ENCODE measurements at regions not wholly inside any gene's neighbourhood (a gene's known extent, or its start where the extent isn't known, plus 50 kb on each side); places are given as distances from the start of the nearest gene placed in this dataset.

- no peaks in the 10 kb centered on the region for H3K4me1 Mint-ChIP-seq
- H3K36me3 Mint-ChIP-seq (ENCODE audit: low read depth) = no peaks in the 10 kb centered on the region
- H3K27ac Mint-ChIP-seq = no peak overlapping the region
- DNase-seq = no peak
- no peak overlapping the region for H3K4me3 Mint-ChIP-seq
- no peaks in the 10 kb centered on the region for H3K27me3 Mint-ChIP-seq
- ATAC-seq = no peak
- H3K9me3 ChIP-seq (ENCODE audit: control insufficient read depth, low read length, poor library complexity, severe bottlenecking) = no peaks in the 10 kb centered on the region
Measured at GRCh38 chr6:78117966-78118365, 465.1 kb downstream of the MEI4 start.

DNA sequence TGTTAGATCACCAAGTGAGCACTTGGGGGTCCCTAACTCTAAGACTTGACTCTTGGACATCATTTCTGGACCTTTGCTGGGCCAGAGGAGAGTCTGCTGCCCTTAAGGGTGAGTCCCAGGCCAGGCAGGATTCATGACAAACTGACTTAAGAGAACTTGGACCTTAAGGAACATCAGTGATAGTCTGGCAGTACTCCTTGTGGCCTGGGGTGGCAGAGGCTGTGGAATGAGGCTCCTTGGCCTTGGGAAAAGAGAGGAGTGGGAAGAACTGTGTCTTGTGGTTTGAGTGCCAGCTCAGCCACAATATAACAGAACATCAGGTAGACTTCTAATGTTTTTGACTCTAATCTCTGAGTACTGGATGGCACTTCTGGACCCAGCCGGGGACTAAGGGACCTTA lies 478.7 kb downstream of the MEI4 start:
- Mint-ChIP-seq H3K27me3 (no peaks in the 10 kb centered on the region), H3K4me1 (no peaks in the 10 kb centered on the region), H3K36me3 (ENCODE audit: low read depth) (no peaks in the 10 kb centered on the region), H3K27ac (no peak overlapping the region), H3K4me3 (no peak overlapping the region)
- ATAC-seq (no peak), DNase-seq (no peak)
- H3K9me3 ChIP-seq (ENCODE audit: control insufficient read depth, low read length, poor library complexity, severe bottlenecking) = no peaks in the 10 kb centered on the region

GRCh38 chr6:78132671-78133410 lies 480.0 kb downstream of the MEI4 start:
- Mint-ChIP-seq H3K4me1 (no peaks in the 10 kb centered on the region), H3K4me3 (no peak overlapping the region), H3K27ac (no peak overlapping the region), H3K36me3 (ENCODE audit: low read depth) (no peaks in the 10 kb centered on the region), H3K27me3 (no peaks in the 10 kb centered on the region)
- no peaks in the 10 kb centered on the region for H3K9me3 ChIP-seq (ENCODE audit: control insufficient read depth, low read length, poor library complexity, severe bottlenecking)
- DNase-seq = no peak
- no peak for ATAC-seq

DNA sequence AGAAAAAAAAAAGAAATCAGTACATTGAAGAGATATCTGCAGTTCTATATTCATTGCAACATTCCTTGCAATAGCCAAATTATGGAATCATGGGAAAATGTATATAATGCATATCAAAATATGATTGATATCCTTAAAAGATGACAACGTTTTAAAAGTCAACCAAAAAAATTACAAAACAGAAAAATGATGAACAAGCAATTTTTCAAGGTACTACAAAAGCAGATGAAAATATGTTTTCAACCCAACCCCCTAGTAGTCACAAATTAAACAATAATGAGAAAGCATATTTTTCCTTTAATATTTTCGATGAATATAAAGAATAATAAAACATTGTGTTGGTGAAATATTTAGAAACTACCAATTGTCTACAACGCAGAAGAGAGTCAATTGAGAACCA lies 497.6 kb downstream of the MEI4 start:
- Mint-ChIP-seq H3K27ac (no peak overlapping the region), H3K4me1 (no peaks in the 10 kb centered on the region), H3K36me3 (ENCODE audit: low read depth) (no peaks in the 10 kb centered on the region), H3K4me3 (no peak overlapping the region), H3K27me3 (no peaks in the 10 kb centered on the region)
- ATAC-seq = no peak
- no peak for DNase-seq
- H3K9me3 ChIP-seq (ENCODE audit: control insufficient read depth, low read length, poor library complexity, severe bottlenecking) = no peaks in the 10 kb centered on the region

DNA sequence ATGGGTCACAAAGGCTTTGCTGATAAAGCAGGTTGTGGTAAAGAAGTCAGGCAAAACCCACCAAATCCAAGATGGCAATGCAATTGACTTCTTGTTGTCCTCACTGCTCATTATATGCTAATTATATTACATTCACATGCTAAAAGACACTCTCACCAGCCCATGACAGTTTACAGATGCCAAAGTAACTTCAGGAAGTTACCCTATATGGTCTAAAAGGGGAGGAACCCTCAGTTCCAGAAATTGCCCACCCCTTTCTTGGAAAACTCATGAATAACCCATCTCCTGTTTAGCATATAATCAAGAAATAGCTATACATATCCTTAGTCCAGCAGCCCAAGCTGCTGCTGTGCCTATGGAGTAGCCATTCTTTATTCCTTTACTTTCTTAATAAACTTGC lies 501.1 kb downstream of the MEI4 start:
- no peaks in the 10 kb centered on the region for H3K27me3 Mint-ChIP-seq
- H3K4me1 Mint-ChIP-seq = no peaks in the 10 kb centered on the region
- H3K9me3 ChIP-seq (ENCODE audit: control insufficient read depth, low read length, poor library complexity, severe bottlenecking) = no peaks in the 10 kb centered on the region
- H3K36me3 Mint-ChIP-seq (ENCODE audit: low read depth) = no peaks in the 10 kb centered on the region
- ATAC-seq (no peak), DNase-seq (no peak)
- H3K27ac Mint-ChIP-seq = no peak overlapping the region
- no peak overlapping the region for H3K4me3 Mint-ChIP-seq

- DNase-seq = no peak
- ATAC-seq = no peak
- Mint-ChIP-seq H3K36me3 (ENCODE audit: low read depth) (no peaks in the 10 kb centered on the region), H3K4me3 (no peak overlapping the region), H3K27ac (no peak overlapping the region), H3K27me3 (no peaks in the 10 kb centered on the region), H3K4me1 (no peaks in the 10 kb centered on the region)
- H3K9me3 ChIP-seq (ENCODE audit: control insufficient read depth, low read length, poor library complexity, severe bottlenecking) = no peaks in the 10 kb centered on the region
Measured at GRCh38 chr6:78157606-78158005, 504.8 kb downstream of the MEI4 start.

DNA sequence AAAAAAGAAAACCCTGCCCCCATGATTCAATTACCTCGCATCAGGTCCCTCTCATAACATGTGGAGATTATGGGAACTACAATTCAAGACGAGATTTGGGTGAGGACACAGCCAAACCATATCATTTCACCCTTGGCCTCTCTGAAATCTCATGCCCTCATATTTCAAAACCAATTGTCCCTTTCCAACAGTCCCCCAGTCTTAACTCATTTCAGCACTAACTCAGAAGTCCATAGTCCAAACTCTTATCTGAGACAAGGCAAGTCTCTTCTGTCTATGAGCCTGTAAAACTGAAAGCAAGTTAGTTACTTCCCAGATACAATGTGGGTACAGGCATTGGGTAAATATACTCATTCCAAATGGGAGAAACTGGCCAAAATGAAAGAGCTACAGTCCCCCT lies 536.1 kb downstream of the MEI4 start:
- no peak overlapping the region for H3K27ac Mint-ChIP-seq
- H3K4me3 Mint-ChIP-seq = no peak overlapping the region
- no peak for ATAC-seq
- H3K27me3 Mint-ChIP-seq = no peaks in the 10 kb centered on the region
- no peaks in the 10 kb centered on the region for H3K9me3 ChIP-seq (ENCODE audit: control insufficient read depth, low read length, poor library complexity, severe bottlenecking)
- DNase-seq = no peak
- no peaks in the 10 kb centered on the region for H3K36me3 Mint-ChIP-seq (ENCODE audit: low read depth)
- H3K4me1 Mint-ChIP-seq = no peaks in the 10 kb centered on the region

- no peaks in the 10 kb centered on the region for H3K9me3 ChIP-seq (ENCODE audit: control insufficient read depth, low read length, poor library complexity, severe bottlenecking)
- Mint-ChIP-seq H3K27me3 (no peaks in the 10 kb centered on the region), H3K4me1 (no peaks in the 10 kb centered on the region), H3K36me3 (ENCODE audit: low read depth) (no peaks in the 10 kb centered on the region), H3K27ac (no peak overlapping the region), H3K4me3 (no peak overlapping the region)
- ATAC-seq (no peak), DNase-seq (no peak)
Measured at GRCh38 chr6:78192057-78192456, 539.2 kb downstream of the MEI4 start.

DNA sequence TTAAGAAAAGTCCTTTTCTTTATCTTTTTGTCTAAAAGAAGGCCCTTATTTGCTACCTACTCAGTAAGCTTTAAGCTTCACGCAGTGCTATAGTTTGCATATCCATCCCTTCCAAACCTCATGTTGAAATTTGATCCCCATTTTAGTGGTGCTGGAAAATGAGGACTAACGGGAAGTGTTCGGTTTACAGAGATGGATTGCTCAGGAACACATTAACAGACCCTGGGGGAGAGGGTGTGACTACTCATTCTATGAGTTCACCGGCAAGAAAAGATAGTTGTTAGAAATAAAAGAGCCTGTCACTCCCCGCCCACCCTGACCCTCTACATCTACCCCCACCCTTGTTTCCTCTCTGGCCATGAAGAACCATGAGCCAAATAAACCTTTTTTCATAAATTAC lies 546.2 kb downstream of the MEI4 start:
- no peak overlapping the region for H3K27ac Mint-ChIP-seq
- H3K4me1 Mint-ChIP-seq = no peaks in the 10 kb centered on the region
- no peaks in the 10 kb centered on the region for H3K27me3 Mint-ChIP-seq
- ATAC-seq (no peak), DNase-seq (no peak)
- no peak overlapping the region for H3K4me3 Mint-ChIP-seq
- no peaks in the 10 kb centered on the region for H3K9me3 ChIP-seq (ENCODE audit: control insufficient read depth, low read length, poor library complexity, severe bottlenecking)
- H3K36me3 Mint-ChIP-seq (ENCODE audit: low read depth) = no peaks in the 10 kb centered on the region

GRCh38 chr6:78222226-78222625 lies 569.4 kb downstream of the MEI4 start:
- H3K4me3 Mint-ChIP-seq = no peak overlapping the region
- no peaks in the 10 kb centered on the region for H3K36me3 Mint-ChIP-seq (ENCODE audit: low read depth)
- no peak overlapping the region for H3K27ac Mint-ChIP-seq
- DNase-seq = no peak
- no peak for ATAC-seq
- H3K27me3 Mint-ChIP-seq = no peaks in the 10 kb centered on the region
- no peaks in the 10 kb centered on the region for H3K4me1 Mint-ChIP-seq
- no peaks in the 10 kb centered on the region for H3K9me3 ChIP-seq (ENCODE audit: control insufficient read depth, low read length, poor library complexity, severe bottlenecking)

DNA sequence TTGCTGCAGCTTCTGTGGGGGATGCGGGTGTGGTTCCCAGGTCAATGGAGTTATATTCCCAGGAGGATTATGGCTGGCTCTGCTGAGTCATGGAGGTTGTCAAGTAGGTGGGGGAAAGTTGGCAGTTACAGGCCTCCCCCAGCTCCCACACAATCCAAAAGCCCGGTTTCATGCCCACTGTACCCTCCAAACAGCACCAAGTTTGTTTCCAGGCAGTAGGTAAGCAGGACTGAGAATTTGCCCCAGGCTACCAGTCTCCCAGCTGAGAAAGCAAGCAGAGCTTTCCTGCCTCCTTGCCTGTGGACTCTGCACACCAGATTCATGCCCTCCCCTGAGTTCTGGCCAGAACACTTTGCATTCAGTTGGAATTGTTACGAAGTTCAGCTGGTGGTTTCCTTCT lies 578.2 kb downstream of the MEI4 start:
- no peaks in the 10 kb centered on the region for H3K9me3 ChIP-seq (ENCODE audit: control insufficient read depth, low read length, poor library complexity, severe bottlenecking)
- no peaks in the 10 kb centered on the region for H3K27me3 Mint-ChIP-seq
- H3K36me3 Mint-ChIP-seq (ENCODE audit: low read depth) = no peaks in the 10 kb centered on the region
- no peaks in the 10 kb centered on the region for H3K4me1 Mint-ChIP-seq
- no peak for DNase-seq
- no peak overlapping the region for H3K27ac Mint-ChIP-seq
- H3K4me3 Mint-ChIP-seq = no peak overlapping the region
- ATAC-seq = no peak

- no peaks in the 10 kb centered on the region for H3K9me3 ChIP-seq (ENCODE audit: control insufficient read depth, low read length, poor library complexity, severe bottlenecking)
- no peak for ATAC-seq
- Mint-ChIP-seq H3K27ac (no peak overlapping the region), H3K4me1 (no peaks in the 10 kb centered on the region), H3K4me3 (no peak overlapping the region), H3K36me3 (ENCODE audit: low read depth) (no peaks in the 10 kb centered on the region), H3K27me3 (no peaks in the 10 kb centered on the region)
- DNase-seq = no peak
Measured at GRCh38 chr6:78243519-78243918, 590.7 kb downstream of the MEI4 start.

GRCh38 chr6:78251931-78252330 lies 599.1 kb downstream of the MEI4 start:
- H3K4me3 Mint-ChIP-seq = no peak overlapping the region
- no peaks in the 10 kb centered on the region for H3K27me3 Mint-ChIP-seq
- H3K27ac Mint-ChIP-seq = no peak overlapping the region
- DNase-seq (no peak), ATAC-seq (no peak)
- no peaks in the 10 kb centered on the region for H3K36me3 Mint-ChIP-seq (ENCODE audit: low read depth)
- no peaks in the 10 kb centered on the region for H3K9me3 ChIP-seq (ENCODE audit: control insufficient read depth, low read length, poor library complexity, severe bottlenecking)
- H3K4me1 Mint-ChIP-seq = no peaks in the 10 kb centered on the region

DNA sequence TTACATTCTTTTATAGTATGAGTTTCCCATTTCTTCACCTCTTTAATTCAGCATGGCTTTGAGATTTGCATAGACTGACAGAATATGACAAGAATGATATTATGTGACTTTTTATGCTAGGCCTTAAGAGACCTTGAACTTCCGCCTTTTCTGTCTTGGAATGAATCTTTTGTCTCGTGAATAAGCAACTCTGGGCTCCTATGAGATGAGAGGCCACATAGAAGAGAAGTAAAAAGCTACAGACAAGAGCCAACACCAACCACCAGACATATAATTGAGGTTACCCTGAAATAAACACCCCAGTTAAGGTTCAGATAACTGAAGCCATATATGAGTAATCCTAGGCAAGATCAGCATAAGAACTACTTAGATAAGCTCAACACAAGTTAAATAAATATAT lies 600.8 kb downstream of the MEI4 start:
- DNase-seq = no peak
- no peak for ATAC-seq
- Mint-ChIP-seq H3K4me1 (no peaks in the 10 kb centered on the region), H3K27me3 (no peaks in the 10 kb centered on the region), H3K36me3 (ENCODE audit: low read depth) (no peaks in the 10 kb centered on the region), H3K4me3 (no peak overlapping the region), H3K27ac (no peak overlapping the region)
- H3K9me3 ChIP-seq (ENCODE audit: control insufficient read depth, low read length, poor library complexity, severe bottlenecking) = no peaks in the 10 kb centered on the region
